ENCODE measurements at regions not wholly inside any gene's neighbourhood (a gene's known extent, or its start where the extent isn't known, plus 50 kb on each side); places are given as distances from the start of the nearest gene placed in this dataset.

DNA sequence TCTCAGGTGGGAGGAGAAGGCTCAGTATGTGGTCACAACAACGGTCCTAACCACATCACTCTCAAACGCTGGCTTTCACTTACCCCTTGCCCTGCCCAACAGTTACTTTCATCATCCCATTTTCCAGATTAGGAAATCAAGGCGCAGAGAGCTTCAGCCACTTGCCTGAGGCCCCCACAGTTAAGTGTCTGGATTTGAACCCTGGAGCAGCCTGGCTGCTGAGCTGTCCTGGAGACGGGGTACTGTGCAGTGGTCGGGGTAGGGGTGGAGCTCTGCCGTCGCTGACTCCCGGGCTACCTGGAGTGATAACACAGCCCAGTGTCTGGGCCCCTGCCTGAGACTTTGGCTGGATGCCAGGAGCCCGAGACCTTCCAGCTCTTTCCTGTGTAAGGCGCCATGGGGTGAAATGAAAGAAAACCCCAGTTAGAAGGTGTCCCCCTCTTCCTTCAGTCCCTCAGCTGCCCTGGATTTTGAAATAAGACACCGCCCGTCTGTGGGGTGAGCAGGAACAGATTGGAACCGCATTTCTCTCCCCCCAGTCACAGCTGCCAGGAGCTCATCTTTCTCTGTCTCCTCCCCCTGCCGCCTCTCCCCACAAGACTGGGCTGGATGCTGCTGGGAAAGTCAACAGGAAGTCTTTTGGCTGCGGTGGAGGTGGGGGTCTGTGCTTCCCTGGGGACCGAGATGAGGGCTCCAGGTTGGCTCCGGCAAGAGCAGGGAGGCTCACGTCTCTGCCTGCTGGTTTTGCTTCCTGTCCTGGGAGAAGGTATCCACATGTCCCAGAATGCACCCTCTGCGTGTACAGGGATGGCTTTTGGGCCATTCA, 280.2 kb downstream of the SEC14L1 start (continued):
- TF ChIP-seq, protein P1, sequence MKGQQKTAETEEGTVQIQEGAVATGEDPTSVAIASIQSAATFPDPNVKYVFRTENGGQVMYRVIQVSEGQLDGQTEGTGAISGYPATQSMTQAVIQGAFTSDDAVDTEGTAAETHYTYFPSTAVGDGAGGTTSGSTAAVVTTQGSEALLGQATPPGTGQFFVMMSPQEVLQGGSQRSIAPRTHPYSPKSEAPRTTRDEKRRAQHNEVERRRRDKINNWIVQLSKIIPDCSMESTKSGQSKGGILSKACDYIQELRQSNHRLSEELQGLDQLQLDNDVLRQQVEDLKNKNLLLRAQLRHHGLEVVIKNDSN (CRISPR knock-in tag; IDR thresholded peaks at IDR 0.05) = no peak
- no peak for TF ChIP-seq ZC3H11A (IDR thresholded peaks at IDR 0.05; ENCODE audit: low read depth, low read length)
- TF ChIP-seq KLF1 (tag; IDR thresholded peaks at IDR 0.05) = no peak
- no peak for TF ChIP-seq CBX2 (IDR thresholded peaks at IDR 0.05; ENCODE audit: insufficient read depth, low read length, poor library complexity, severe bottlenecking)
- TF ChIP-seq, protein P2, sequence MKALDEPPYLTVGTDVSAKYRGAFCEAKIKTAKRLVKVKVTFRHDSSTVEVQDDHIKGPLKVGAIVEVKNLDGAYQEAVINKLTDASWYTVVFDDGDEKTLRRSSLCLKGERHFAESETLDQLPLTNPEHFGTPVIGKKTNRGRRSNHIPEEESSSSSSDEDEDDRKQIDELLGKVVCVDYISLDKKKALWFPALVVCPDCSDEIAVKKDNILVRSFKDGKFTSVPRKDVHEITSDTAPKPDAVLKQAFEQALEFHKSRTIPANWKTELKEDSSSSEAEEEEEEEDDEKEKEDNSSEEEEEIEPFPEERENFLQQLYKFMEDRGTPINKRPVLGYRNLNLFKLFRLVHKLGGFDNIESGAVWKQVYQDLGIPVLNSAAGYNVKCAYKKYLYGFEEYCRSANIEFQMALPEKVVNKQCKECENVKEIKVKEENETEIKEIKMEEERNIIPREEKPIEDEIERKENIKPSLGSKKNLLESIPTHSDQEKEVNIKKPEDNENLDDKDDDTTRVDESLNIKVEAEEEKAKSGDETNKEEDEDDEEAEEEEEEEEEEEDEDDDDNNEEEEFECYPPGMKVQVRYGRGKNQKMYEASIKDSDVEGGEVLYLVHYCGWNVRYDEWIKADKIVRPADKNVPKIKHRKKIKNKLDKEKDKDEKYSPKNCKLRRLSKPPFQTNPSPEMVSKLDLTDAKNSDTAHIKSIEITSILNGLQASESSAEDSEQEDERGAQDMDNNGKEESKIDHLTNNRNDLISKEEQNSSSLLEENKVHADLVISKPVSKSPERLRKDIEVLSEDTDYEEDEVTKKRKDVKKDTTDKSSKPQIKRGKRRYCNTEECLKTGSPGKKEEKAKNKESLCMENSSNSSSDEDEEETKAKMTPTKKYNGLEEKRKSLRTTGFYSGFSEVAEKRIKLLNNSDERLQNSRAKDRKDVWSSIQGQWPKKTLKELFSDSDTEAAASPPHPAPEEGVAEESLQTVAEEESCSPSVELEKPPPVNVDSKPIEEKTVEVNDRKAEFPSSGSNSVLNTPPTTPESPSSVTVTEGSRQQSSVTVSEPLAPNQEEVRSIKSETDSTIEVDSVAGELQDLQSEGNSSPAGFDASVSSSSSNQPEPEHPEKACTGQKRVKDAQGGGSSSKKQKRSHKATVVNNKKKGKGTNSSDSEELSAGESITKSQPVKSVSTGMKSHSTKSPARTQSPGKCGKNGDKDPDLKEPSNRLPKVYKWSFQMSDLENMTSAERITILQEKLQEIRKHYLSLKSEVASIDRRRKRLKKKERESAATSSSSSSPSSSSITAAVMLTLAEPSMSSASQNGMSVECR (CRISPR knock-in tag; IDR thresholded peaks at IDR 0.05) = no peak
- TF ChIP-seq, protein P3, sequence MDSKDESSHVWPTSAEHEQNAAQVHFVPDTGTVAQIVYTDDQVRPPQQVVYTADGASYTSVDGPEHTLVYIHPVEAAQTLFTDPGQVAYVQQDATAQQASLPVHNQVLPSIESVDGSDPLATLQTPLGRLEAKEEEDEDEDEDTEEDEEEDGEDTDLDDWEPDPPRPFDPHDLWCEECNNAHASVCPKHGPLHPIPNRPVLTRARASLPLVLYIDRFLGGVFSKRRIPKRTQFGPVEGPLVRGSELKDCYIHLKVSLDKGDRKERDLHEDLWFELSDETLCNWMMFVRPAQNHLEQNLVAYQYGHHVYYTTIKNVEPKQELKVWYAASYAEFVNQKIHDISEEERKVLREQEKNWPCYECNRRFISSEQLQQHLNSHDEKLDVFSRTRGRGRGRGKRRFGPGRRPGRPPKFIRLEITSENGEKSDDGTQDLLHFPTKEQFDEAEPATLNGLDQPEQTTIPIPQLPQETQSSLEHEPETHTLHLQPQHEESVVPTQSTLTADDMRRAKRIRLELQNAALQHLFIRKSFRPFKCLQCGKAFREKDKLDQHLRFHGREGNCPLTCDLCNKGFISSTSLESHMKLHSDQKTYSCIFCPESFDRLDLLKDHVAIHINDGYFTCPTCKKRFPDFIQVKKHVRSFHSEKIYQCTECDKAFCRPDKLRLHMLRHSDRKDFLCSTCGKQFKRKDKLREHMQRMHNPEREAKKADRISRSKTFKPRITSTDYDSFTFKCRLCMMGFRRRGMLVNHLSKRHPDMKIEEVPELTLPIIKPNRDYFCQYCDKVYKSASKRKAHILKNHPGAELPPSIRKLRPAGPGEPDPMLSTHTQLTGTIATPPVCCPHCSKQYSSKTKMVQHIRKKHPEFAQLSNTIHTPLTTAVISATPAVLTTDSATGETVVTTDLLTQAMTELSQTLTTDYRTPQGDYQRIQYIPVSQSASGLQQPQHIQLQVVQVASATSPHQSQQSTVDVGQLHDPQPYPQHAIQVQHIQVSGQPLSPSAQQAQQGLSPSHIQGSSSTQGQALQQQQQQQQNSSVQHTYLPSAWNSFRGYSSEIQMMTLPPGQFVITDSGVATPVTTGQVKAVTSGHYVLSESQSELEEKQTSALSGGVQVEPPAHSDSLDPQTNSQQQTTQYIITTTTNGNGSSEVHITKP (IDR thresholded peaks at IDR 0.05; ENCODE audit: partially characterized antibody) = peak; percentile 65
- TF ChIP-seq HNRNPUL1 (IDR thresholded peaks at IDR 0.05; ENCODE audit: low read length) = no peak
- TF ChIP-seq CEBPB (tag; IDR thresholded peaks at IDR 0.05) = no peak
- no peak for TF ChIP-seq STAG1 (CRISPR knock-in tag; IDR thresholded peaks at IDR 0.05; ENCODE audit: borderline replicate concordance)
- TF ChIP-seq ZNF165 (CRISPR knock-in tag; IDR thresholded peaks at IDR 0.05; ENCODE audit: borderline replicate concordance) = no peak
- TF ChIP-seq ZNF239 (CRISPR knock-in tag; IDR thresholded peaks at IDR 0.05) = no peak
- no peak for TF ChIP-seq RBM22 (IDR thresholded peaks at IDR 0.05; ENCODE audit: low read depth, low read length, poor library complexity, severe bottlenecking)
- TF ChIP-seq CEBPG (CRISPR knock-in tag; IDR thresholded peaks at IDR 0.05) = no peak
- TF ChIP-seq CEBPG (tag; conservative IDR thresholded peaks at IDR 0.05 in 1 of 2, IDR thresholded peaks at IDR 0.05 in 1 of 2) = no peak
- no peak for TF ChIP-seq TAL1 (IDR thresholded peaks at IDR 0.05)
- TF ChIP-seq, protein P4, sequence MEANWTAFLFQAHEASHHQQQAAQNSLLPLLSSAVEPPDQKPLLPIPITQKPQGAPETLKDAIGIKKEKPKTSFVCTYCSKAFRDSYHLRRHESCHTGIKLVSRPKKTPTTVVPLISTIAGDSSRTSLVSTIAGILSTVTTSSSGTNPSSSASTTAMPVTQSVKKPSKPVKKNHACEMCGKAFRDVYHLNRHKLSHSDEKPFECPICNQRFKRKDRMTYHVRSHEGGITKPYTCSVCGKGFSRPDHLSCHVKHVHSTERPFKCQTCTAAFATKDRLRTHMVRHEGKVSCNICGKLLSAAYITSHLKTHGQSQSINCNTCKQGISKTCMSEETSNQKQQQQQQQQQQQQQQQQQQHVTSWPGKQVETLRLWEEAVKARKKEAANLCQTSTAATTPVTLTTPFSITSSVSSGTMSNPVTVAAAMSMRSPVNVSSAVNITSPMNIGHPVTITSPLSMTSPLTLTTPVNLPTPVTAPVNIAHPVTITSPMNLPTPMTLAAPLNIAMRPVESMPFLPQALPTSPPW (CRISPR knock-in tag; IDR thresholded peaks at IDR 0.05) = peak; percentile 64; the same call in 1 of the 2 replicates
